WERI-Rb-1 (cell line): ENCODE measurements at regions not wholly inside any gene's neighbourhood (a gene's known extent, or its start where the extent isn't known, plus 50 kb on each side); places are given as distances from the start of the nearest gene placed in this dataset.

ENCODE experiments used
- DNase-seq: peaks from one replicate; pipeline ENCODE4 v3.0.0-alpha.2; 2020
- H3K27ac ChIP-seq: fragments of 250-450 bp; sonication (Bioruptor Pico); 2 replicates; pipeline ENCODE4 v1.5.1; 2020; ENCODE audit warnings: mild to moderate bottlenecking, moderate library complexity
- H3K27me3 ChIP-seq: fragments of 250-450 bp; sonication (Bioruptor Pico); 2 replicates; pipeline ENCODE4 v1.5.1; 2021; ENCODE audit warnings: mild to moderate bottlenecking, low read depth, moderate library complexity; ENCODE audit not compliant: insufficient read depth, severe bottlenecking
- H3K36me3 ChIP-seq: fragments of 250-450 bp; sonication (Bioruptor Pico); 2 replicates; pipeline ENCODE4 v1.5.1; 2020; ENCODE audit warnings: mild to moderate bottlenecking, moderate library complexity
- H3K4me3 ChIP-seq: 2 replicates; pipeline ENCODE4 v1.5.1; 2011; ENCODE audit warnings: low read depth, mild to moderate bottlenecking, control low read depth, low read length
- H3K9me3 ChIP-seq: fragments of 250-450 bp; sonication (Bioruptor Pico); 2 replicates; pipeline ENCODE4 v1.5.1; 2021; ENCODE audit warnings: mild to moderate bottlenecking, moderate library complexity; ENCODE audit not compliant: severe bottlenecking
- CTCF ChIP-seq: IDR thresholded peaks from 2 replicates; pipeline ENCODE4 v1.5.1; 2011; ENCODE audit warnings: low read depth, mild to moderate bottlenecking, control low read depth, inconsistent platforms, low read length

DNA sequence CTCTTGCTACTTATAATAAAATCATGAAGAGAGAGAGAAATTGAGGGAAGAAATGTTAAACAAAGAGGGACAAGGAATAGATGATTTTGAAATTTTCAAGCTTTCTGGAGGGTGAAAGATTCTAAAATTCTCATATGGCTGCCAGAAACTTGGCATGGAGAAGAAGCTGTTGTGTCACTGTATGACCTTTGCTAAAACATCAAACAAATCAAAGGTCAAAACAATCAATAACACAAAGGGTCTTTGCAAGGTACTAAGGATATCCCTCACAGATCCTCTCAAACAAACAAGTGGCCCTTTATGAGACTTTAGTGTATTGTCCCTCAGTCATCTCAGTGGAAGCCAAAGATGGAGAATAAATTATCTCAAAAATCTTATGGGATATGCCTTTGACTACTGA, 1039.2 kb upstream of the MIR17HG start:
- Histone ChIP-seq H3K4me3 (no peak overlapping the region), H3K27ac (no peak overlapping the region), H3K36me3 (no peaks in the 10 kb centered on the region), H3K27me3 (no peaks in the 10 kb centered on the region), H3K9me3 (no peaks in the 10 kb centered on the region)
- TF ChIP-seq CTCF, result no peak
- no peak for DNase-seq

DNA sequence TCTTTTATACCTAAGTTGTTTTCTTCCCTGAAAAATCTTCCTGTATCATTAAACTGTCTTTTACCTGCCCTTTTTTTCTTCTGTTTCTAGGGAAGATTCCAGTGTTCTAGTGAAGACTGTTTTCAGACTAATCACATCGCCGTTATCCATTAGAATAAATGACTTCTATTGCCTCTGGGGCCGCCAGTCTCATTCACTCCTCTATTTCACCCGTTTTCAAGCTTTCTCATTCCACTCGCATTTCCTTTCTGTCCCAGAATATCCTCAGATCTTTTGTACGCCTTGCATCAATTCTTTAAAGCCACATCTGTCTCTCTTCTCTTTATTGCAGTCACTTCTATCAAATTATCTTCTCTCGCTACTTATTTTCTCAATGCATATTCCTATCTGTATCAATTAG, 1035.6 kb upstream of the MIR17HG start:
- Histone ChIP-seq H3K36me3 (no peaks in the 10 kb centered on the region), H3K27me3 (no peaks in the 10 kb centered on the region), H3K4me3 (no peak overlapping the region), H3K9me3 (no peaks in the 10 kb centered on the region), H3K27ac (no peak overlapping the region)
- TF ChIP-seq CTCF, result no peak
- DNase-seq, result no peak

DNA sequence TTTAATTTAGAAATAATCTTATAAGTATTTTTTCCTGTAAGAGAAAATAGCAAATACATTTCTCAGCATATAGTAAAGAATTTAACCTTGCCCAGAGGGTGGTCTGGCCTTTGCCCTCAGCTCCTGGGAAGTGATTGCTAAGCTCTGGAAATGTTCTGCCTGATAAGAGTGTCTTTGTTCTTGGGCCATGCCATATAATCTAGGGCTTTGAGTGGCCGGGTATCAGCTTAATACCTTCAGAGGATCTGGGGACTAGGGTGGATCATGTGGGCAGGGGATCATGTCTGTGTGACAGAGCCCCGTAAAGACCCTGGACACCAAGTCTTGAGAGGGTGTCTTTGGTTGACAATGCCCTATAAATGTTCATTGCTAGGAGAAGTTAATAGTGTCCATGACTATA, 1032.4 kb upstream of the MIR17HG start:
- peak; percentile 46 for DNase-seq
- TF ChIP-seq CTCF, result no peak

GRCh38 chr13:90320664-90321063, 1026.8 kb upstream of the MIR17HG start:
- Histone ChIP-seq H3K9me3 (no peaks in the 10 kb centered on the region), H3K27ac (no peak overlapping the region)
- no peak for DNase-seq

More for the DNA sequence above, 1032.4 kb upstream of the MIR17HG start:
- H3K4me3 ChIP-seq, result no peak overlapping the region
- no peak overlapping the region for H3K27ac ChIP-seq
- H3K36me3 ChIP-seq, result no peaks in the 10 kb centered on the region
- H3K9me3 ChIP-seq, result no peaks in the 10 kb centered on the region
- no peaks in the 10 kb centered on the region for H3K27me3 ChIP-seq

GRCh38 chr13:90321281-90321931, 1026.1 kb upstream of the MIR17HG start:
- DNase-seq, result no peak
- H3K36me3 ChIP-seq, result no peaks in the 10 kb centered on the region
- H3K27me3 ChIP-seq, result no peaks in the 10 kb centered on the region
- H3K9me3 ChIP-seq, result no peaks in the 10 kb centered on the region
- H3K4me3 ChIP-seq, result no peak overlapping the region
- TF ChIP-seq CTCF, result no peak
- no peak overlapping the region for H3K27ac ChIP-seq

More at GRCh38 chr13:90320664-90321063, 1026.8 kb upstream of the MIR17HG start:
- Histone ChIP-seq H3K27me3 (no peaks in the 10 kb centered on the region), H3K4me3 (no peak overlapping the region), H3K36me3 (no peaks in the 10 kb centered on the region)
- no peak for TF ChIP-seq CTCF

- no peak overlapping the region for H3K27ac ChIP-seq
- H3K4me3 ChIP-seq, result no peak overlapping the region
- no peaks in the 10 kb centered on the region for H3K36me3 ChIP-seq
- no peaks in the 10 kb centered on the region for H3K9me3 ChIP-seq
- no peak for TF ChIP-seq CTCF
- no peaks in the 10 kb centered on the region for H3K27me3 ChIP-seq
- no peak for DNase-seq
These were observed 1017.8 kb upstream of the MIR17HG start for GRCh38 chr13:90329641-90330040.
